Stimulated activated naive CD8-positive, alpha-beta T cell treated with anti-CD3 and anti-CD28 coated beads, Interleukin-15, Interleukin-2, amounts not matched to agents 100 U/mL and 50 U/mL, for 24 hours (primary cell): ENCODE measurements at regions not wholly inside any gene's neighbourhood (a gene's known extent, or its start where the extent isn't known, plus 50 kb on each side); places are given as distances from the start of the nearest gene placed in this dataset.
"Not testable (repeated sequence)": the region's sequence is repeated elsewhere in the genome, so short reads cannot be mapped to it uniquely, and the experiment has no call there.

Source experiments
- ATAC-seq: fragments of 150-1000 bp; cut with Tn5 transposase; one replicate; pipeline ENCODE4 v1.10.0; 2021
- DNase-seq: peaks from one replicate; pipeline ENCODE4 v3.0.0; 2021

- not testable (repeated sequence) for ATAC-seq, DNase-seq
These were observed 338.8 kb upstream of the SOX9 start for GRCh38 chr17:71782021-71782420.

GRCh38 chr17:71790791-71791190 is 330.0 kb upstream of the SOX9 start:
- DNase-seq (no peak), ATAC-seq (no peak)

DNA sequence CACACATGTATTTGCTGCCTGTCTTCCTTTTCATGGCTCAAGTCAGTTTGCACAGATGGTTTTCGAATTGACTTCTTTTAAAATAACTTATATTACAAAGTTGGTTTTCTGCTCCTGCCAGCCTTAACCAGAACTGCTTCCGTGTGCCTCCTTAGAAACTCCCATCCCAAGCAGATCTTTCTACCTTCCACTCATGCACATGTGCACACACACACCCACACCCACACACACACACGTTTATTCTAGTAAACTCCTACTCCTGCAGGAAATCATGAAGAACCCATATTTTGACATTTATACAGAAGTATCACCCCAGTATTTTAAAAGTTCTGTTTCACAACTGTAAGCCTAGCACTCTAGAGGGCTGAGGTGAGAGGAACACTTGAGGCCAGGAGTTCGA is 329.5 kb upstream of the SOX9 start:
- ATAC-seq = no peak
- DNase-seq = no peak

GRCh38 chr17:71792966-71793365 is 327.9 kb upstream of the SOX9 start:
- no peak for DNase-seq
- ATAC-seq = no peak

- ATAC-seq = no peak
- DNase-seq = no peak
These were observed 327.3 kb upstream of the SOX9 start for GRCh38 chr17:71793518-71793917.

- no peak for ATAC-seq
- DNase-seq = no peak
These were observed 322.1 kb upstream of the SOX9 start for GRCh38 chr17:71798701-71799100.

DNA sequence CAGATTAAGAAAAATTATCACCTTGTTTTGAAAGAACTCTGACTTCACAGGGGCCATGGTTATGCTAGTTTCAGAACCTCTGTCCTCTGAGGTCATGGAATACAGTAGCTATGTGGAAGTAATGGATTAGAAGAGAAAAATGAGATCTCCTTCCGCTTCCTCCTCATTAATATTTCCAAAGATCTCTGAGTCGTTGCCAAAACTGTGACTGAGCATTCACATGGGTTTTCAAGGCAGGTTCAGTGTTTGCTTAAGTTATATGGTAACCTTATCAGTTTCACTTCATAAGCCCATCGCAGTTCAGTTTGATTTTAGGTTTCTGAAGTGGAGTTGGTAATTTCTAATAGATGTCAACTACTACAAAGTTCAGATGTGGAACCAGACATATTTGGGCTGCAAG is 321.2 kb upstream of the SOX9 start:
- DNase-seq = no peak

GRCh38 chr17:71801301-71801700 is 319.5 kb upstream of the SOX9 start:
- no peak for DNase-seq
- no peak for ATAC-seq

More for the DNA sequence above, 321.2 kb upstream of the SOX9 start:
- ATAC-seq = no peak

- ATAC-seq (no peak), DNase-seq (no peak)
These were observed 318.2 kb upstream of the SOX9 start for GRCh38 chr17:71802663-71803062.

DNA sequence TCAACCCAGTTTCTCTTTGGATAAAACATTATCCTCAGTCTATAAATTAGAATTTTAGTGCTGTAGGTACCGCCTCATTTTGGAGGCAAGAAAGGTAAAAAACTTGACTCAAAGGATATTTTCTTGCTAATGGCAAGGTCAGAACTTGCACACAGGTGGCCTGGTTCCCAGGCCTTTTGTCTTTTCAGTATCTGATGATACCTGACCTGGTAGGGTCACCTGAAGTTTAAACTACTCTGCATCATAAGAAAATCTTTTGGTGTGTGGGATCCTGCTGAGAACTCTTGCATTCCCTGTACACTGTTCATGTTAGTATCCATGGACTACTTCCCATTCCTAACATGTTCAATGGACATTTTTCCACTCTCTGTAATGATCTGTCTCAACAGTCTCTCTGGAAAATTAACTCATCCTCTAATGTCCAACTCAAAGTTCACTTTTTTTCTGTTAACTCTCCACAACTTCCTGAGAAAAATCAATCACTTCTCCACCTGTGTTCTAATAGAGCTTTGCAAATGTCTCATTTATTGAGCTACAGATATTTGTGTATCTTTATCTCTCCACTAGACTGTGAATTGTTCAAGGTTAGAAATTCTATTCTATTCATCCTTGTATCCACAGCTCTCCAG is 317.1 kb upstream of the SOX9 start:
- DNase-seq (no peak), ATAC-seq (no peak)

GRCh38 chr17:71809537-71809936 is 311.3 kb upstream of the SOX9 start:
- no peak for DNase-seq
- ATAC-seq = no peak

- not testable (repeated sequence) for ATAC-seq, DNase-seq
These were observed 307.0 kb upstream of the SOX9 start for GRCh38 chr17:71813861-71814260.

DNA sequence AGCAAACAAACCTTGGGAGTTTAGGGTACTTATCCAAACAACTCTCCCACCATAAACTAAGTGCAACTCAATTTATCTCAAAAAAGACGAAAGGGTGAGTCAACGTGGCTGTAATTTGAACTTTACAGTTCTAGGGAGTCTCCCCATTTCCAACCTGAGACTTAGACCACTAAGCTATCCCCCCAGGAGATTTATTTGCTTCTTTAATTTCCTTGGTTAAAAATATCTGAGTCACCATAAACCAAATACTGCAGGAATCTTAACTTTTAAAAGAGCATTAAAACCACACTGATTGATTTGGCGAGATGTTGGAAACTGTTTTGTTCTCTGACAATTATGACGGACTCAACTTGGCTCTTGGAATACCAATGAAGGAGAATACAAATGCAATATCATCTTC is 299.3 kb upstream of the SOX9 start:
- ATAC-seq = no peak
- no peak for DNase-seq

DNA sequence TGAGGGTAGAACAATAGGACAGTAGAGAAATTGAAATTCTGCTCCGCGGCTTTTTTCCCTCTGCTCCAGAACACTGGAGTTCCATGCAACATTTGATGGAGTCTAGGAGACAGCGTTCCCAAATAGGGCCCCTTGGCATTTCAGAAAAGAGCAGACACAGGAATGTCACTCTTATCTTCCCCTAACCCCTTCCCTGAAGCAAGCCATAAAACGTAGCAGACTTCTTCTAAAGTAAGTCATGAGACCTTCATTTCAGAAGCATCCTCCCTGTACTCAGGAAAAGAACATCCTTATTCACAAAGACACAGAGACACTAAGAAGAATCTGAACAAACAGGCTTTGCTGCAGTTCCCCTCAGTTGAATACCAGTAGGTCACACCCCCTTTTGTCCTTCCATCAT is 296.1 kb upstream of the SOX9 start:
- DNase-seq = no peak
- no peak for ATAC-seq

GRCh38 chr17:71825687-71826086 is 295.1 kb upstream of the SOX9 start:
- DNase-seq = no peak
- ATAC-seq = no peak

GRCh38 chr17:71828182-71828596 is 292.6 kb upstream of the SOX9 start:
- no peak for DNase-seq
- ATAC-seq = no peak

GRCh38 chr17:71830866-71831265 is 290.0 kb upstream of the SOX9 start:
- DNase-seq (no peak), ATAC-seq (no peak)

DNA sequence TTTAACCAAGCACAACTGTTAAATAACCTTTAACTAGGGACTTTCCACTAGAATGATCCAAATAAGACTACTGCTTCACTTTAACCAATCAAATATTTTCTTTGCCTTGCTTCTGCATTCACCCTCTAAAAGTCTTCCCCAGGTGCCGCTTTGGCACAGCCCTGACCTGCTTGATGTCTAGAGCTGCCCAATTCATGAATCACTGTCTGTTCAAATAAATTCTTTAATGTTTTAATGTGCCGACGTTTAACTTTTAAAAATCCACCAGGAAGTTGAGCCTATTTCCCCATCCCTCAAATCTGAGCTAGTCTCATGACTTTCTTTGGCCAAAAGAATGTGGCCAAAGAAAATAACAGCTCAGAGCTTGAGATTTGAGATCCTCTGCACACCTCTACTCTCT is 277.8 kb upstream of the SOX9 start:
- no peak for ATAC-seq

DNA sequence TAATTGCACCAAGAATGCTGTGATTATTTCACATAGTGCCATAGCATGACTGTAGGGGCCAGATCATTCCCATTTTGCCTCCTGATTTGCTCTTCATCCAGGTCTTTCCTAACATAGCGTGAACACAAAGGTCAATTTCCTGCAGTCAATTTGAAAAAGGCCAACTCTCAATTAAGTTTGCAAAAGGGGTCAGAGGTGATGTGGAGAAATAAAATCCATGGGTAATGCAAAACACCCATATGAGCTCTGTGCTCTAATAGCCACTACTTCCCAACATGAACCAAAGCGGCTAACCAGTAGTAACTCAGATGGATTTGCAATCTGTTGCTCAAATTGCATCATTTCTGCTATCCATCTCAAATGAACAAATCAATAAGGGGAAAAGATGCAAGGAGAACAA is 275.5 kb upstream of the SOX9 start:
- DNase-seq (no peak), ATAC-seq (no peak)

More for the DNA sequence above, 277.8 kb upstream of the SOX9 start:
- no peak for DNase-seq

DNA sequence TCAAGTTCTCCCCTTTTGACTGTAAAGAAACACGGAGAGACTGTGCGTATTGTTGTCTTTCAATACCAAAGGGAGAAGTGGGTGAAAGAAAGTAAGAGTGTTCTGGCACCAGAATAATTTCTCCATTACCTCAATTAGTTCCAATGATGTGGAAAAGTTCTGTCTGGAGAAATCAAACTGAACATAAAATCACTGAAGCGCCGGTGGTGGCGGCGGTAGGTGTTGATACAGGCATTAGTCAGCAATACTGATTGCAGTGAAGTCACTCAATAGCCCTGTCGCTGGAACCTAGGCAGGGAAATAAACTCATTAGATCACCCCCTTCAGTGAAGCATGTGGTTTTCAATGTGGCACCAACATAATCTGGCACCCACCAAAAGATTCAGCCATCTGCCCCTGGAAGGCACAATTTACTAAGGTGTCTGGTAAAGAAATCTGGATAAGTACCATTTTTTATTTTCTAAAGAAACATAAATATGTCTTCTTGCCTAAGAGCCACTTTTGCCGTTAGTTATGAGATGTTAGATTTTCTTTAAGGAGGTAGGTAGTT is 274.2 kb upstream of the SOX9 start:
- DNase-seq (no peak), ATAC-seq (no peak)

GRCh38 chr17:71849783-71850768 is 270.7 kb upstream of the SOX9 start:
- DNase-seq (no peak), ATAC-seq (no peak)

DNA sequence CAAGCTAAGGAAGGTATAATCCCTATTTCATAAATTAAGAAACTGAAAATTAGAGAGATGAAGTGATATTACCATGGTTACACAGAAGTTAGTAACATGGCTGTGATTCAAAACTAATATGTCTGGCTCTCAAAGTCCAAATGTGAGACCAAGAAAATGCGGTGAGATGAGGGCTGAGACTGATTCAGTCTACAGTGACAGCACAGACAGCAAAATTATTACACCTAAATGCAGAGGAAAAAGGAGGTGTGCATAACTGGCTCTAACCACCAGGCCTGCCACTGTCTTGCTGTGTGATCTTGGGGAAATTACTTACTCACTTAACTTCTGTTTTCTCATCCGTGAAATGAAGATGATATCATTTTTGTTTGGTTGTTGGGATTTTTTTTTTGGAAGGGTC is 270.0 kb upstream of the SOX9 start:
- DNase-seq = no peak
- no peak for ATAC-seq

DNA sequence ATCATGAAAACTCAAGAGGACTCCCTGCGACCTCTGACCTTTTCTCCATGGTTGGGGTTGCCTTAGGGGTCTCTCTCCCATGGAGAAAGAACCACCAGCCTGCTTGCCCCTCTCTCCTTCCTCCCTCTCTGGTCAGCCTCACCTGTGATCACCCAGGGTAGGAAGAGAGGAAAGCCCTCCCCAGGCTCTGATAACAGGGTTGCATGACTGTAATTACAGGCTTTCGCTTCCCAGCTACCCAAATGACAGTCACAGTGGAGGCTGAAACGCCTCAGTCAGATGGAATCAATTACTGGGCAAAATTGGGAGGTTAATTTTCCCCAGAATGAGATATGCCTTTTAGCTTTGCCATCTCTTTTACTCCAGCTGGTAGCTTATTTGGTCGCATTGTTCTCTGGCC is 265.8 kb upstream of the SOX9 start:
- no peak for ATAC-seq
- no peak for DNase-seq
